HEK293 (cell line): ENCODE measurements at regions not wholly inside any gene's neighbourhood (a gene's known extent, or its start where the extent isn't known, plus 50 kb on each side); places are given as distances from the start of the nearest gene placed in this dataset.

Experiments
- CTCF ChIA-PET: fragments of 350-600 bp; formaldehyde crosslinking; extraction: SDS; loops from one replicate; lab custom pipeline; 2021; ENCODE audit warnings: antibody characterized with exemption; lab: Yijun Ruan, JAX
- POLR2A ChIA-PET: fragments of 300-600 bp; formaldehyde crosslinking; extraction: SDS; loops from one replicate; lab custom pipeline; 2020; ENCODE audit warnings: antibody characterized with exemption, inconsistent platforms; lab: Yijun Ruan, JAX
- H3K27ac ChIP-seq: fragments of 200-500 bp; sonication (Bioruptor generic); 2 replicates; pipeline ENCODE4 v1.5.1; 2014; ENCODE audit warnings: low read depth, low read length, control low read depth, inconsistent platforms; ENCODE audit errors: extremely low read depth
- H3K36me3 ChIP-seq, 2 experiments: fragments of 200-500 bp in 1 of 2; sonication (Bioruptor generic) in 1 of 2; 1 replicate in 1 of 2; 2 replicates in 1 of 2; pipeline ENCODE4 v1.5.1; 2014 to 2017; ENCODE audit warnings: inconsistent platforms in 2 of 2, low read length in 2 of 2; ENCODE audit not compliant: control insufficient read depth in 2 of 2, insufficient read depth in 1 of 2
- H3K4me1 ChIP-seq: fragments of 200-500 bp; sonication (Bioruptor generic); 2 replicates; pipeline ENCODE4 v1.5.1; 2014; ENCODE audit warnings: mild to moderate bottlenecking, low read length, inconsistent platforms; ENCODE audit not compliant: control insufficient read depth, insufficient read depth
- H3K4me3 ChIP-seq: 2 replicates; pipeline ENCODE4 v1.5.1; 2011; ENCODE audit warnings: low read depth, mild to moderate bottlenecking, control low read depth, low read length, moderate library complexity
- H3K9me3 ChIP-seq: fragments of 200-500 bp; sonication (Bioruptor generic); 2 replicates; pipeline ENCODE4 v1.5.1; 2014; ENCODE audit warnings: low read depth, low read length, inconsistent platforms; ENCODE audit not compliant: control insufficient read depth, insufficient read depth
- FEZF1 ChIP-seq: fragments of 450-650 bp; formaldehyde crosslinking; IDR thresholded peaks from 2 replicates; pipeline ENCODE4 v1.5.1; 2016; ENCODE audit warnings: missing biosample characterization, missing genetic modification characterization
- GLI2 ChIP-seq: fragments of 450-650 bp; formaldehyde crosslinking; IDR thresholded peaks from 2 replicates; pipeline ENCODE4; 2017; ENCODE audit warnings: missing biosample characterization, missing genetic modification characterization, low read depth, borderline replicate concordance
- PRDM1 ChIP-seq: fragments of 450-650 bp; formaldehyde crosslinking; IDR thresholded peaks from 2 replicates; pipeline ENCODE4; 2016; ENCODE audit warnings: missing biosample characterization, missing genetic modification characterization
- SCRT2 ChIP-seq: fragments of 450-650 bp; formaldehyde crosslinking; IDR thresholded peaks from 2 replicates; pipeline ENCODE4 v1.5.1; 2016; ENCODE audit warnings: missing biosample characterization, missing genetic modification characterization
- ZFHX2 ChIP-seq: fragments of 450-650 bp; formaldehyde crosslinking; conservative IDR thresholded peaks from 2 replicates; pipeline ENCODE4 v1.5.1; 2016; ENCODE audit warnings: missing biosample characterization, missing genetic modification characterization
- ZFP3 ChIP-seq: fragments of 450-650 bp; formaldehyde crosslinking; IDR thresholded peaks from 2 replicates; pipeline ENCODE4 v1.5.1; 2016; ENCODE audit warnings: low read depth, missing biosample characterization, missing genetic modification characterization
- ZFP69B ChIP-seq: fragments of 450-650 bp; formaldehyde crosslinking; IDR thresholded peaks from 2 replicates; pipeline ENCODE4 v1.5.1; 2016; ENCODE audit warnings: missing biosample characterization, missing genetic modification characterization
- ZNF132 ChIP-seq: fragments of 450-650 bp; formaldehyde crosslinking; IDR thresholded peaks from 2 replicates; pipeline ENCODE4 v1.5.1; 2017; ENCODE audit warnings: missing biosample characterization, missing genetic modification characterization, borderline replicate concordance
- ZNF133 ChIP-seq: fragments of 450-650 bp; formaldehyde crosslinking; IDR thresholded peaks from 2 replicates; pipeline ENCODE4 v1.5.1; 2016; ENCODE audit warnings: missing biosample characterization, missing genetic modification characterization
- ZNF140 ChIP-seq: fragments of 450-650 bp; formaldehyde crosslinking; IDR thresholded peaks from 2 replicates; pipeline ENCODE4 v1.5.1; 2016; ENCODE audit warnings: missing biosample characterization, missing genetic modification characterization
- ZNF146 ChIP-seq: fragments of 450-650 bp; formaldehyde crosslinking; IDR thresholded peaks from 2 replicates; pipeline ENCODE4 v1.5.1; 2016; ENCODE audit warnings: missing biosample characterization, missing genetic modification characterization
- ZNF155 ChIP-seq: fragments of 450-650 bp; formaldehyde crosslinking; IDR thresholded peaks from 2 replicates; pipeline ENCODE4 v1.5.1; 2016; ENCODE audit warnings: missing biosample characterization, missing genetic modification characterization
- ZNF211 ChIP-seq: fragments of 450-650 bp; formaldehyde crosslinking; IDR thresholded peaks from 2 replicates; pipeline ENCODE4 v1.5.1; 2016; ENCODE audit warnings: low read depth, missing biosample characterization, missing genetic modification characterization
- ZNF362 ChIP-seq: fragments of 450-650 bp; formaldehyde crosslinking; IDR thresholded peaks from 2 replicates; pipeline ENCODE4 v1.5.1; 2016; ENCODE audit warnings: missing biosample characterization, missing genetic modification characterization
- ZNF37A ChIP-seq: fragments of 450-650 bp; IDR thresholded peaks from 2 replicates; pipeline ENCODE4 v1.5.1; 2018; ENCODE audit warnings: missing biosample characterization, missing genetic modification characterization
- ZNF426 ChIP-seq: fragments of 450-650 bp; formaldehyde crosslinking; IDR thresholded peaks from 2 replicates; pipeline ENCODE4 v1.5.1; 2017; ENCODE audit warnings: missing biosample characterization, missing genetic modification characterization, mild to moderate bottlenecking, inconsistent platforms, moderate library complexity
- ZNF501 ChIP-seq: fragments of 450-650 bp; formaldehyde crosslinking; IDR thresholded peaks from 2 replicates; pipeline ENCODE4 v1.5.1; 2016; ENCODE audit warnings: missing biosample characterization, missing genetic modification characterization
- ZNF548 ChIP-seq: fragments of 450-650 bp; formaldehyde crosslinking; IDR thresholded peaks from 2 replicates; pipeline ENCODE4 v1.5.1; 2016; ENCODE audit warnings: missing biosample characterization, missing genetic modification characterization
- ZNF561 ChIP-seq: fragments of 450-650 bp; IDR thresholded peaks from 2 replicates; pipeline ENCODE4 v1.5.1; 2018; ENCODE audit warnings: missing biosample characterization, missing genetic modification characterization, borderline replicate concordance
- ZNF571 ChIP-seq: fragments of 450-650 bp; formaldehyde crosslinking; IDR thresholded peaks from 2 replicates; pipeline ENCODE4 v1.5.0; 2017; ENCODE audit warnings: missing biosample characterization, missing genetic modification characterization
- ZNF580 ChIP-seq: fragments of 450-650 bp; formaldehyde crosslinking; IDR thresholded peaks from 2 replicates; pipeline ENCODE4 v1.5.1; 2016; ENCODE audit warnings: missing biosample characterization, missing genetic modification characterization
- ZNF585B ChIP-seq: fragments of 450-650 bp; formaldehyde crosslinking; IDR thresholded peaks from 2 replicates; pipeline ENCODE4 v1.5.1; 2016; ENCODE audit warnings: missing biosample characterization, missing genetic modification characterization
- ZNF747 ChIP-seq: fragments of 450-650 bp; formaldehyde crosslinking; IDR thresholded peaks from 2 replicates; pipeline ENCODE4 v1.5.1; 2016; ENCODE audit warnings: missing biosample characterization, missing genetic modification characterization
- TF ChIP-seq, protein P1 (sequence below): fragments of 450-650 bp; formaldehyde crosslinking; IDR thresholded peaks from 2 replicates; pipeline ENCODE4 v1.5.1; 2016; ENCODE audit warnings: missing biosample characterization, missing genetic modification characterization
- TF ChIP-seq, protein P2 (sequence below): fragments of 450-650 bp; formaldehyde crosslinking; IDR thresholded peaks from 2 replicates; pipeline ENCODE4 v1.5.1; 2016; ENCODE audit warnings: missing biosample characterization, missing genetic modification characterization
- TF ChIP-seq, protein P3 (sequence below): fragments of 450-650 bp; formaldehyde crosslinking; IDR thresholded peaks from 2 replicates; pipeline ENCODE4 v1.5.1; 2016; ENCODE audit warnings: missing biosample characterization, missing genetic modification characterization
- TF ChIP-seq, protein P4 (sequence below): fragments of 450-650 bp; formaldehyde crosslinking; IDR thresholded peaks from 2 replicates; pipeline ENCODE4 v1.5.1; 2016; ENCODE audit warnings: missing biosample characterization, missing genetic modification characterization

GRCh38 chr13:26458196-26458749, 99.2 kb upstream of the WASF3 start:
- ChIA-PET CTCF (interaction anchor here (0.7 kb wide), 1 partner anchor 472 kb away, joined by 3 read pairs; no protein-coding TSS in a partner anchor), POLR2A (no interaction called here)
- TF ChIP-seq ZFP3 (tag by site-specific recombination) (no peak), ZNF548 (no peak), ZNF501 (tag by site-specific recombination) (no peak), ZNF571 (tag by site-specific recombination) (no peak), ZNF146 (tag by site-specific recombination) (no peak), SCRT2 (no peak), ZNF585B (no peak), FEZF1 (tag by site-specific recombination) (no peak), ZNF132 (tag by site-specific recombination) (no peak), ZFHX2 (no peak), ZNF580 (no peak), ZNF155 (tag by site-specific recombination) (no peak), PRDM1 (tag by site-specific recombination) (no peak)
- TF ChIP-seq, protein P1, sequence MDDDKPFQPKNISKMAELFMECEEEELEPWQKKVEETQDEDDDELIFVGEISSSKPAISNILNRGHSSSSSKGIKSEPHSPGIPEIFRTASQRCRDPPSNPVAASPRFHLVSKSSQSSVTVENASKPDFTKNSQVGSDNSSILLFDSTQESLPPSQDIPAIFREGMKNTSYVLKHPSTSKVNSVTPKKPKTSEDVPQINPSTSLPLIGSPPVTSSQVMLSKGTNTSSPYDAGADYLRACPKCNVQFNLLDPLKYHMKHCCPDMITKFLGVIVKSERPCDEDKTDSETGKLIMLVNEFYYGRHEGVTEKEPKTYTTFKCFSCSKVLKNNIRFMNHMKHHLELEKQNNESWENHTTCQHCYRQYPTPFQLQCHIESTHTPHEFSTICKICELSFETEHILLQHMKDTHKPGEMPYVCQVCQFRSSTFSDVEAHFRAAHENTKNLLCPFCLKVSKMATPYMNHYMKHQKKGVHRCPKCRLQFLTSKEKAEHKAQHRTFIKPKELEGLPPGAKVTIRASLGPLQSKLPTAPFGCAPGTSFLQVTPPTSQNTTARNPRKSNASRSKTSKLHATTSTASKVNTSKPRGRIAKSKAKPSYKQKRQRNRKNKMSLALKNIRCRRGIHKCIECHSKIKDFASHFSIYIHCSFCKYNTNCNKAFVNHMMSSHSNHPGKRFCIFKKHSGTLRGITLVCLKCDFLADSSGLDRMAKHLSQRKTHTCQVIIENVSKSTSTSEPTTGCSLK (tag by site-specific recombination) = no peak
- TF ChIP-seq, protein P2, sequence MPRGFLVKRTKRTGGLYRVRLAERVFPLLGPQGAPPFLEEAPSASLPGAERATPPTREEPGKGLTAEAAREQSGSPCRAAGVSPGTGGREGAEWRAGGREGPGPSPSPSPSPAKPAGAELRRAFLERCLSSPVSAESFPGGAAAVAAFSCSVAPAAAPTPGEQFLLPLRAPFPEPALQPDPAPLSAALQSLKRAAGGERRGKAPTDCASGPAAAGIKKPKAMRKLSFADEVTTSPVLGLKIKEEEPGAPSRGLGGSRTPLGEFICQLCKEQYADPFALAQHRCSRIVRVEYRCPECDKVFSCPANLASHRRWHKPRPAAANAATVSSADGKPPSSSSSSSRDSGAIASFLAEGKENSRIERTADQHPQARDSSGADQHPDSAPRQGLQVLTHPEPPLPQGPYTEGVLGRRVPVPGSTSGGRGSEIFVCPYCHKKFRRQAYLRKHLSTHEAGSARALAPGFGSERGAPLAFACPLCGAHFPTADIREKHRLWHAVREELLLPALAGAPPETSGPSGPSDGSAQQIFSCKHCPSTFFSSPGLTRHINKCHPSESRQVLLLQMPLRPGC (tag by site-specific recombination) = no peak
- TF ChIP-seq, protein P3, sequence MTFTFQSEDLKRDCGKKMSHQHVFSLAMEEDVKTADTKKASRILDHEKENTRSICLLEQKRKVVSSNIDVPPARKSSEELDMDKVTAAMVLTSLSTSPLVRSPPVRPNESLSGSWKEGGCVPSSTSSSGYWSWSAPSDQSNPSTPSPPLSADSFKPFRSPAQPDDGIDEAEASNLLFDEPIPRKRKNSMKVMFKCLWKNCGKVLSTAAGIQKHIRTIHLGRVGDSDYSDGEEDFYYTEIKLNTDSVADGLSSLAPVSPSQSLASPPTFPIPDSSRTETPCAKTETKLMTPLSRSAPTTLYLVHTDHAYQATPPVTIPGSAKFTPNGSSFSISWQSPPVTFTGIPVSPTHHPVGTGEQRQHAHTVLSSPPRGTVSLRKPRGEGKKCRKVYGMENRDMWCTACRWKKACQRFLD (tag by site-specific recombination) = no peak
- Histone ChIP-seq H3K4me1 (no peaks in the 10 kb centered on the region), H3K9me3 (no peaks in the 10 kb centered on the region), H3K36me3 (no peaks in the 10 kb centered on the region), H3K27ac (no peak overlapping the region), H3K4me3 (no peak overlapping the region)

GRCh38 chr13:26459276-26460131, 98.0 kb upstream of the WASF3 start:
- Histone ChIP-seq H3K4me1 (no peaks in the 10 kb centered on the region), H3K9me3 (no peaks in the 10 kb centered on the region), H3K4me3 (no peak overlapping the region), H3K36me3 (no peaks in the 10 kb centered on the region), H3K27ac (no peak overlapping the region)
- ChIA-PET POLR2A (no interaction called here), CTCF (interaction anchor here (1.6 kb wide), 1 partner anchor 36 kb away, joined by 3 read pairs; no protein-coding TSS in a partner anchor)
- no peak for TF ChIP-seq ZNF747 (tag by site-specific recombination)
- TF ChIP-seq ZNF133 = no peak
- TF ChIP-seq ZNF140 (tag by site-specific recombination) = no peak
- no peak for TF ChIP-seq ZNF211
- no peak for TF ChIP-seq ZFP69B (tag by site-specific recombination)
- no peak for TF ChIP-seq ZNF362 (tag by site-specific recombination)
- no peak for TF ChIP-seq ZNF426
- no peak for TF ChIP-seq GLI2 (tag by site-specific recombination)
- TF ChIP-seq ZNF146 (tag by site-specific recombination) = no peak
- TF ChIP-seq, protein P4, sequence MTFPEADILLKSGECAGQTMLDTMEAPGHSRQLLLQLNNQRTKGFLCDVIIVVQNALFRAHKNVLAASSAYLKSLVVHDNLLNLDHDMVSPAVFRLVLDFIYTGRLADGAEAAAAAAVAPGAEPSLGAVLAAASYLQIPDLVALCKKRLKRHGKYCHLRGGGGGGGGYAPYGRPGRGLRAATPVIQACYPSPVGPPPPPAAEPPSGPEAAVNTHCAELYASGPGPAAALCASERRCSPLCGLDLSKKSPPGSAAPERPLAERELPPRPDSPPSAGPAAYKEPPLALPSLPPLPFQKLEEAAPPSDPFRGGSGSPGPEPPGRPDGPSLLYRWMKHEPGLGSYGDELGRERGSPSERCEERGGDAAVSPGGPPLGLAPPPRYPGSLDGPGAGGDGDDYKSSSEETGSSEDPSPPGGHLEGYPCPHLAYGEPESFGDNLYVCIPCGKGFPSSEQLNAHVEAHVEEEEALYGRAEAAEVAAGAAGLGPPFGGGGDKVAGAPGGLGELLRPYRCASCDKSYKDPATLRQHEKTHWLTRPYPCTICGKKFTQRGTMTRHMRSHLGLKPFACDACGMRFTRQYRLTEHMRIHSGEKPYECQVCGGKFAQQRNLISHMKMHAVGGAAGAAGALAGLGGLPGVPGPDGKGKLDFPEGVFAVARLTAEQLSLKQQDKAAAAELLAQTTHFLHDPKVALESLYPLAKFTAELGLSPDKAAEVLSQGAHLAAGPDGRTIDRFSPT (tag by site-specific recombination) = no peak
- no peak for TF ChIP-seq ZFP3 (tag by site-specific recombination)
- no peak for TF ChIP-seq ZNF561 (tag by site-specific recombination)
- TF ChIP-seq ZNF37A (tag by site-specific recombination) = no peak
